Common myeloid progenitor, CD34-positive (primary cell): ENCODE measurements at regions not wholly inside any gene's neighbourhood (a gene's known extent, or its start where the extent isn't known, plus 50 kb on each side); places are given as distances from the start of the nearest gene placed in this dataset.

Source experiments
- CTCF ChIA-PET: fragments of 350-600 bp; sonication (Branson Sonifier 250); formaldehyde crosslinking; loops from one replicate; lab custom pipeline; 2021; ENCODE audit warnings: antibody characterized with exemption; lab: Charles Lee
- POLR2A ChIA-PET: fragments of 350-600 bp; sonication (Branson Sonifier 250); formaldehyde crosslinking; loops from one replicate; lab custom pipeline; 2021; ENCODE audit warnings: antibody characterized with exemption; lab: Charles Lee
- DNase-seq, 3 donors: peaks; one replicate each; pipeline versions ENCODE4 v3.0.0 to v3.0.0-alpha.2; 2013
- H3K27ac ChIP-seq, 2 experiments: 1 replicate in 1 of 2; 2 replicates in 1 of 2; pipeline ENCODE4 v1.7.0; 2013; ENCODE audit warnings: inconsistent platforms in 2 of 2, low read length in 2 of 2, mild to moderate bottlenecking in 2 of 2, low read depth in 1 of 2, moderate library complexity in 1 of 2; ENCODE audit not compliant: severe bottlenecking in 2 of 2, insufficient read depth in 1 of 2, poor library complexity in 1 of 2
- H3K27me3 ChIP-seq, 5 experiments: replicated peaks in 2 of 5; 1 replicate in 3 of 5; 2 replicates in 2 of 5; pipeline versions ENCODE4 v1.6.1 to v1.7.0; 2013; ENCODE audit warnings: low read length in 4 of 5, mild to moderate bottlenecking in 2 of 5, moderate library complexity in 2 of 5, inconsistent platforms in 1 of 5; ENCODE audit not compliant: insufficient read depth in 5 of 5, control insufficient read depth in 4 of 5
- H3K36me3 ChIP-seq, 4 experiments: 1 replicate in 2 of 4; 2 replicates in 2 of 4; pipeline versions ENCODE4 v1.6.1 to v1.7.0; 2013; ENCODE audit warnings: low read length in 3 of 4, control low read depth in 1 of 4, mild to moderate bottlenecking in 1 of 4; ENCODE audit not compliant: control insufficient read depth in 4 of 4, insufficient read depth in 4 of 4
- H3K4me1 ChIP-seq, 4 experiments: 1 replicate in 3 of 4; 2 replicates in 1 of 4; pipeline versions ENCODE4 v1.6.1 to v1.7.1; 2013; ENCODE audit warnings: low read length in 3 of 4, mild to moderate bottlenecking in 3 of 4, control low read depth in 1 of 4, inconsistent platforms in 1 of 4, moderate library complexity in 1 of 4; ENCODE audit not compliant: control insufficient read depth in 4 of 4, insufficient read depth in 4 of 4; ENCODE audit errors: control extremely low read depth in 1 of 4
- H3K4me3 ChIP-seq, 7 experiments: 1 replicate in 4 of 7; 2 replicates in 3 of 7; pipeline versions ENCODE4 v1.5.1 to v1.7.0; 2013; ENCODE audit warnings: mild to moderate bottlenecking in 7 of 7, low read length in 6 of 7, moderate library complexity in 6 of 7, inconsistent platforms in 2 of 7, low read depth in 2 of 7, control low read depth in 1 of 7; ENCODE audit not compliant: insufficient read depth in 4 of 7, control insufficient read depth in 1 of 7; ENCODE audit errors: extremely low read depth in 1 of 7
- H3K9me3 ChIP-seq, 5 experiments: 1 replicate in 4 of 5; 2 replicates in 1 of 5; pipeline versions ENCODE4 v1.6.1 to v1.7.1; 2013; ENCODE audit warnings: low read length in 4 of 5, mild to moderate bottlenecking in 2 of 5, inconsistent platforms in 1 of 5, low read depth in 1 of 5, moderate library complexity in 1 of 5; ENCODE audit not compliant: control insufficient read depth in 4 of 5, insufficient read depth in 2 of 5; ENCODE audit errors: control extremely low read depth in 1 of 5
- WGBS: methylation state at CpG from one replicate; pipeline ENCODE4 v1.1.5; 2013; ENCODE audit not compliant: insufficient coverage; 5-methylcytosine and 5-hydroxymethylcytosine counted together

- ChIA-PET CTCF (interaction anchor here (1.0 to 1.1 kb wide), 2 partner anchors 16 to 123 kb away, joined by 3 read pairs; no protein-coding TSS in a partner anchor), POLR2A (no interaction called here)
- peak overlapping the region in 1 of 7 experiments; percentile 53 for H3K4me3 ChIP-seq
- no peak overlapping the region for H3K27ac ChIP-seq
- H3K27me3 ChIP-seq, result no peaks in the 10 kb centered on the region
- H3K9me3 ChIP-seq, result peaks cover 0 to 3% (median 0%) of the 10 kb centered on the region in 5 experiments
- 57% methylated on average over 2 of the region's 8 CpGs for WGBS
- DNase-seq, result no peak
- peaks cover 0 to 10% (median 2%) of the 10 kb centered on the region in 4 experiments for H3K4me1 ChIP-seq
- H3K36me3 ChIP-seq, result no peaks in the 10 kb centered on the region
Observed at GRCh38 chr10:4051011-4051640, 266.1 kb upstream of the KLF6 start.

- DNase-seq, result no peak
- Histone ChIP-seq H3K36me3 (no peaks in the 10 kb centered on the region), H3K9me3 (peaks cover 0 to 3% (median 0%) of the 10 kb centered on the region in 5 experiments), H3K27me3 (no peaks in the 10 kb centered on the region), H3K4me1 (peaks cover 0 to 10% (median 2%) of the 10 kb centered on the region in 4 experiments), H3K27ac (no peak overlapping the region), H3K4me3 (no peak overlapping the region)
- POLR2A ChIA-PET, result interaction anchor here (0.5 kb wide), 1 partner anchor 146 kb away, joined by 3 read pairs; no protein-coding TSS in a partner anchor
- WGBS, result no CpG with 5 or more reads among the region's 4 CpGs
- CTCF ChIA-PET, result no interaction called here
Observed at GRCh38 chr10:4050061-4050460, 265.1 kb upstream of the KLF6 start.

GRCh38 chr10:4049348-4049747 is 264.3 kb upstream of the KLF6 start:
- Histone ChIP-seq H3K27ac (no peak overlapping the region), H3K9me3 (peaks cover 0 to 2% (median 0%) of the 10 kb centered on the region in 5 experiments), H3K4me1 (peaks cover 0 to 9% (median 4%) of the 10 kb centered on the region in 4 experiments), H3K36me3 (no peaks in the 10 kb centered on the region), H3K27me3 (no peaks in the 10 kb centered on the region), H3K4me3 (no peak overlapping the region)
- ChIA-PET POLR2A (no interaction called here), CTCF (no interaction called here)
- no peak for DNase-seq
- WGBS, result 100% methylated on average over 6 of the region's 6 CpGs

GRCh38 chr10:4048236-4048864 is 263.3 kb upstream of the KLF6 start:
- WGBS, result no CpG with 5 or more reads among the region's 2 CpGs
- H3K4me1 ChIP-seq, result peaks cover 7 to 14% (median 11%) of the 10 kb centered on the region in 4 experiments

DNA sequence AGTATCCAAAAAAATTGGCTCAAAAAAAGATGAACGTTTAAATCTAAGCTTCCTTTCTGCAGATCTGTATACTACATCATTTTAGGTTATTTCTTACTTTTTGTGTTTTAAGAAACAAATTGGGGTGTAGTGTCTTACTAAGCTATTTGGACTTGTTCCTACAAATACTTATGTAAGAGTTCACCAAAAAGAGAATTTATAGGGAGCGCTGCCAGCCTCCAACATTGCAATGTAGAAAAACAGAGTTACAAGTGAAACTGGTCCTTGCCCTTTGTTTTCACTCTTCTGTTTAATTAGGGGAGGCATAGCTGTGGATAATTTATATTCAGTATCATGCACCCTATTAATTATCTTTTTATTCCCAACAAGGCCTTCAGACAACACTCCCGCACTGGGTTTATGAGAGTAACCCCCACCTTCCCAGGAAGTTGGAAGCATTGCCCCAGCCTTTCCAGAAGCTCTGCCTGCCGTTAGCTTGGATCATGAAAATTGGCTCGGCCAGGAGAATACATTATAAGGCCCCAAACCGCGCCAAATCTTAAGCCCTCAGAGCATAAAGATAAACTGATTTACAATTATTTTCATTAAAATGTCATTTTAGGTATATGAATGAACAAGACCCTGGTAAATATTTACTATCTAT is 261.8 kb upstream of the KLF6 start:
- Histone ChIP-seq H3K4me1 (peaks cover 9 to 24% (median 15%) of the 10 kb centered on the region in 4 experiments), H3K36me3 (no peaks in the 10 kb centered on the region), H3K9me3 (peaks cover 0 to 6% (median 2%) of the 10 kb centered on the region in 5 experiments), H3K27ac (no peak overlapping the region), H3K4me3 (no peak overlapping the region), H3K27me3 (no peaks in the 10 kb centered on the region)
- WGBS, result 100% methylated on average over 2 of the region's 7 CpGs
- ChIA-PET CTCF (interaction anchor here (0.6 to 1.1 kb wide), 3 partner anchors 10 to 730 kb away, joined by 4 to 5 read pairs (median 5); no protein-coding TSS in a partner anchor), POLR2A (interaction anchor here (1.1 kb wide), 1 partner anchor 261 kb away, joined by 3 read pairs; the partner anchor contains the start of gene KLF6)
- DNase-seq, result no peak

More at GRCh38 chr10:4048236-4048864, 263.3 kb upstream of the KLF6 start:
- CTCF ChIA-PET, result no interaction called here
- Histone ChIP-seq H3K9me3 (no peaks in the 10 kb centered on the region), H3K27me3 (no peaks in the 10 kb centered on the region), H3K4me3 (no peak overlapping the region), H3K27ac (no peak overlapping the region), H3K36me3 (no peaks in the 10 kb centered on the region)
- POLR2A ChIA-PET, result interaction anchor here (0.7 kb wide), 1 partner anchor 1546 kb away, joined by 4 read pairs; no protein-coding TSS in a partner anchor
- DNase-seq, result no peak

DNA sequence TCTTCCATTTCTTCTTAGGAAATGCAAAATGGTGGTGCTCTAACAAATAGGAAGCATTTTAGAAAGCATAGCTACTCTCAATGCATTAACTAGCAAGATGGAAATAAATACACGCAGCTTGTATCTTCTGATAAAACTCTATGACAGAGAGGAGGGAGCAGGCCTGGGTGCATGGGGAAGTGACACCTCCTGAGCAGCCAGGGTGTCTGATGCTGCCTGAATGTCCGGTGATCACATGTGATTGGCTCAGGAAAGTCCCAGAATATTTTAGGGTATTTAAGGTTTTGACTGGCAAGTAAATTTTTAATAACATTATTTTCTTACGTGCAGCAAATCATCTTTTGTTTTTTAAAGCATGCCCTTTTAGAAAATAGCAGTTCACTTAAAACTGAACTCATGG is 261.0 kb upstream of the KLF6 start:
- 80% methylated on average over 1 of the region's 3 CpGs for WGBS
- Histone ChIP-seq H3K27me3 (no peaks in the 10 kb centered on the region), H3K27ac (no peak overlapping the region), H3K4me3 (no peak overlapping the region), H3K4me1 (peaks cover 9 to 24% (median 14%) of the 10 kb centered on the region in 4 experiments), H3K36me3 (no peaks in the 10 kb centered on the region), H3K9me3 (peaks cover 0 to 11% (median 7%) of the 10 kb centered on the region in 5 experiments)
- ChIA-PET POLR2A (no interaction called here), CTCF (no interaction called here)
- no peak for DNase-seq
